ENCODE measurements at regions not wholly inside any gene's neighbourhood (a gene's known extent, or its start where the extent isn't known, plus 50 kb on each side); places are given as distances from the start of the nearest gene placed in this dataset.
A peak's percentile ranks its signal among the peaks of the same experiment; 100 is the strongest.

DNA sequence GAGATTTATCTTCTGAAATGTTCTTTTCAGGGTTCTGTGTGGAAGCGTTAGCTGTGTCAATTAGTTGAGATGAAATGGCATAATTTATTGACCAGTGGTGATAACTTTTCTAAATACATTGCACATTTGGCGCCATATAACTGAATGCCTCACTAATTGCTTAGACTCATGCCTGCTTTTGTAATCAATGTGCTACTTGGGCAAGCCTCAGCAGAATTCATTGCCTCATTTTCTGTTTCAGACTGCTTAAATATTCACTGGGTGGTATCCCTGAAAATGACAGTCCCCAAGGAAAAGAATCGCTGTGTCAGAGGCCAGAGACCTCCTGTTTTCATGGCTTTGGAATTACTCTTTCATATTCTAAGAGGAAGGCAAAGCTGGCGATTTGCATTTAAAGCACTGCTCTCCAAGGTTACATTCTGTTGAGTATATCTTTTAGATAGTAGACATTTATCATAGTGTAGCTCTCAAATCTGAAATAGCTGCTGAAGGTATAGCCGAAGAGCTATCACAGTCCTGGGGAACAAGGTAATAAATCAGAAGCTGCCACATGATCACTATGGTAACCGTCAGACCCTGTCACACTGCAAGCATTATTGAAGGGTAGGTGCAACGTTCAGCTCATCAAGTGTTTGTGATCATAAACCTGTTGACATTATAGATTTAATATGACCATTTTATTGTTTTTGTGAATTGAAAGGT is 297.3 kb upstream of the E2F7 start:
- no peak for DNase-seq (ENCODE audit: low read depth)

DNA sequence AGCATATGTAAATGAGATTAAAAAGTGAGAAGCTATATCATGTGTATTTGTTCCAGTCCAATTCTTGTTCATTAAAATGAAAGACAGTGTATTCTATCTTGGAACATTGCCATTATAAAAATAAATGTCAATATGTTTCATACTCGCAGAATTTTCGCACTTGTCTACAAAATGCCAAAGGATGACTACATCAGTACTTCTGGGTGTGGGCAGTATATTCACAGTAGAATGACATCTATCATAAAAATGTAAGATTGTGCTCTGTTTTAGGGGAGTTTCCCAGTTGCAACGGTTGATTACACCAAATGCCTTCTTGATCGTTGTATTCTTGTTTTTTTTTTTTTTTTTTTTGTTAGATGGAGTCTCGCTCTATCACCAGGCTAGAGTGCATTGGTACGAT is 292.3 kb upstream of the E2F7 start:
- no peak for DNase-seq (ENCODE audit: low read depth)

DNA sequence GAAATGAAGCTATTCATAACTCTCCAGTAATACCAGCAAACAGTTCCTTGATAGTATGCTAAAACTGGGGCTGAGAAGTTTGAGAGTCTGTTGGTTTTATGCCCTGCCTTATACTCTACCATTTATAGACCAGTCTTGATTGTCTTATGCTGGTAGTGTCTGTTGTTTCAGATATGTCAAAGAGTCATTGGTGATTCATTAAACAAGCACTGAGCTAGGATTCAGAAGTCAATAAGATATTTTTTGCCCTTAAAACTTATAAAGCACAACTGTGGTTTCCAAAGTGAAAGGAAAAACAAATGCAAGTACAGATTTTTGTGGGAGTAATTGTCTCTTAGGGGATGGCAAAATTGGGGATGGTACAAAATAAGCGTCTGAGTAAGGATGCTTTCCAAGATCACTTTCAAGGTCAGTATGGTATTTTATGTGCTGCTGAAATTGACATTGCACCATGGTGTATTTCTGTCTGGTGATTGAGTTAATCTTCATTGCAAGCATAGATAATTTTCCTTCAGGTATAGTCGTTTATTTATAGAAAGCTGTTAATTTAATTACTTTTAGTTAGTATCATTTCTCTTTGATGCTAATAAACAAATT is 289.5 kb upstream of the E2F7 start:
- DNase-seq (ENCODE audit: low read depth): peak; percentile 5

DNA sequence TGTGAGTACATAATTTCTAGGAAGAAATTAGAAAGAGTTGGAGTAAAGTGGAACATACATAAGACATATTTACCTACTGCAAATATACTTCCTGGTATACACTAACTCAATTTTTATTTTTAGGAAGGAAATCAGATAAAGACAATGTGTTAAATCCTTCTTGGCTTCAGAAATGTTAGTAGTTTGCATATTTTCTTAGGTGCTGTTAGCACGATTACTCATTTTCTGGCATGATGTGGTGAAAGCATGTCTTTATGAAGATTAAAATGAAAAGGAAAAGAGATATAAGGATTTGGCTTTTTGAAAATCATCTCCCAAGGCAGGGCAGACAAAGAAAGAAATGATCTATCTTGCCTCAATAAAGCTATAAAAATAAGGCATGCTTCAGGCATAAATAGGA is 287.6 kb upstream of the E2F7 start:
- no peak for DNase-seq (ENCODE audit: low read depth)

DNA sequence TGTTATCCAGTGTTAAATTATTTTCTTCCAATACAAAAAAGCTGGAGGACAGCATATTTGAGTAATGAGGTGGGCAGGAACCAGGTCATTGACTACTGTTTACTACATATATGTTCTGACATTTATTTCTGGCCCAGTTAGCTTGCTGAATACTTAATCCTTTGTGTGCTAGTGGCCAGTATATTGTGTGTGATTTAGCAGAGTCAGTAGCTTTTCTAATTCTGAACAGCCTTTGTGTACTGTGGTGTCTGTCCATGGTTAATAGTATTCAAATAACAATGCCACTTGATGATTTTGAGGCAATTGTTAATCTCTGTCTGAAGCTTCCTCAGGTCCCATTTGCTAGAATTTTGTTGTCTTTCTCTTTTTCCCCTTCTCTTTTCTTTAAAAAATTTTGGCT is 286.5 kb upstream of the E2F7 start:
- no peak for DNase-seq (ENCODE audit: low read depth)

DNA sequence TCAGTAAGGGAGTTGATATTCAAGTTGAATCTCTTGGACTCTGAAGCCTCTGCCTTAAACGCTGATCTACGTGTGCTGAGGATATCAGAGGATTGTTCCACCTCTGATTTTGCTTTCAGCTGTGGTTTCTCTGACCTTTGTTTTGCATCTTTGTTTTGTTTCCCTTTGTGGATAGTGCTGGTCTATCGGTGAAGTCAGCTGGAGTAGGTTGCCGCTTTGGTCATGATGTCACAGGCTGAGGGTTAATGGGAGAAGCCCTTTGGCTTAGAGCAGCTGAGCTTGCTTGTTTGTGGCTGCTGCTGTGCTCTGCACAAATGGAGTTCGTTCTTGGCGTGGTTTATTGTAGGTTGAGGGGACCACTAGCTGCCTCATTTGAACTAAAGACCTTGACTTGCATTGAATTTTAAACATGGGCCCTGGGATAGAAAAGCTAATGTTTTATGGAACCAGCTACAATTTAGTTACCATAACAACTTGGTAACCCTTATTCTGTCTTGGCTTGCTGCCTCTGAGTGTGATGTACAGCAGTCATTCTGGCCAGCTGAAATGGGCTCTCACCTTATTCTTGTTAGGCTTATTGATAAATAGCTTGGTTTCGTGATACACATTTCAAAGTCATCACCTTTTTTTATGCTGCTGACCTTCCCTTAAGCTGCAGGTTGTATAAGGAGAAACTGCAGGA is 284.5 kb upstream of the E2F7 start:
- peak; percentile 71 for DNase-seq (ENCODE audit: low read depth)

DNA sequence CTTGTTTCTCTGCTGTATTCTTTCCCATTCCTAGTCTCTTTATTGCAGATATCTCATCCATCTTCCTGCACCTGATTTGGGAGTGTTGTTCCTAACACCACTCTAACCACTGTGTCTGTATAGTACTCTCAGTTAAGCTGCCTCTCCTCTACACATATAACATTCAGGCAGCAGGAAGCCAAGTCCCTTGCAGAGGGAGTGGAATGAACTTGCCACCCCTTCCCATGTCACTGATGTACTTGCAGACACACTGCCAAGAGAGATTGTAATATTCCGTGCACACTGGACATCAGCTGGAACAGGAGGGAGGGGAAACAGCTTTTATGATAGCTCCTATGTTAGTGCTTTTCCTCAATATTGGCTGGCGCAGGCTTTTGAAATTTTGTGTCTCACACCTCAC is 281.6 kb upstream of the E2F7 start:
- no peak for DNase-seq (ENCODE audit: low read depth)

DNA sequence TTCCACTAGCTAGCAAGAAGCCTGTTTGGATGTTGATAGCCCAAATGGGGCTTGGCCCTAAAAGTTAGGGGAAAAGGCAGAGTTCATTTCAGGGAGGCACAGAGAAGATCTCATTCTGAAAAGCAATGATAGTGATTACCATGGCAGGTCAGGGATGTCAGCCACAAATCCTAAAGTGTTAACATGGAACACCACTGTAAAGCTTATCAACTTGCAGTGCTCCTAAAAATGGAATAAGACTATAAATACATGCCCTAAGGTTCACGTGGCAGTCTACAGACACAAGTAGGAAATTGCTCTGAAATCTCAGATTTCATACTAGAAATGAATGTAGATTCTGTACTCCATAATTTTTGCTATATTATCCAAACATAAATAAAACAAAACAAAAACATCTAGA is 280.0 kb upstream of the E2F7 start:
- no peak for DNase-seq (ENCODE audit: low read depth)

DNA sequence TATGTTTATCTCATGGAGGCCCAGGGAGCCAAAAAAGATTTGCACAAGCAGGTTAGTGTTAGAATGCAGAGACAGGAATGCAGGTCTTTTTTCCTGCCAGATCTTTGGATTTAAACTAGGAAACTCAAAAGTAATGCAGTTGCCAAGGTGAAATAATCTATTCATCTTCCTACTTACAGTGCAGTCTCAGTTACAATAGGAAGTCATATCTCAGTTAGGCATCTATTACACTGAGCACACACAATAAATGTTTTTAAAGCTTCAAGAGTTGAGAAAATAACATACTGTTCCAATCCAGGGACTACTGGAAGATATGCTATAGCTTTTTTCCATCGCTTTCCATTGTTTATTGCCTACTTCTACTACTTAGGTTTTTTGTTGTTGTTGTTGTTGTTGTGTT is 279.3 kb upstream of the E2F7 start:
- no peak for DNase-seq (ENCODE audit: low read depth)

DNA sequence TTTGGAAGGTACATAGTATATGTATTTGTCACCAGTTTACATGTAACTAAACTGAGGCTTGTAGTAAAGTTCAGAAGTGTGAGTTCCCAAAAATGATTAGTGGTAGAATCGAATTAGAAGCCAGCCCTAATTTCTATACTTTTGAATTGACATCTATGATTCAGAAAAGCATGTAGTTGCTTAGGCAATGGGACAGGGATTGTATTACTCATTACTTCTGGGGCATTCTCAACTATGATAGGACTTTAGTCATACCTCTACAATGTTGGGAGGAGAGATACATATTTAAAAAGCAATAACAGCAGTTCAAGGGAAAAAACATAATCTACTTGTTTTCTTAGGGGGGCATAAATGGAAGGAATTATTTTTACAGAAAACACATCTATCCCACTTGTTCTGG is 277.9 kb upstream of the E2F7 start:
- no peak for DNase-seq (ENCODE audit: low read depth)

DNA sequence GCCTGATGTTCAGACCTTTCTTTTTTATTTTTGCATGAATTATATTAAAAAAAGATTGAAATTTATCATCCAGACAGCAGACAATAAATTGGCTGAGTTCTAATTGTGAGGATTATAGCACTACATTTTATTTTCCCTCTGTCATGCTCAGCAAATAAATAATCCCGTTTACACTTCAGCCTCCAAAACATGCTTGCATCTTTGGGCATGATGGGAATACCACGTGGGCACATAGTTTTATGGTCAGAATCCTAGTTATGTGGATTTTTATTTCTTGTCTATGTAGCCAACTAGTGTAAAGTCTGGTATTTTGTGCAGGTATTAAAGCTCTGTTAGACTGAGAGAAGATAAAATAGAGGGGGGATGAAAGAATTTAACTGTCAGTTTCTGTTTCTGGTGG is 276.9 kb upstream of the E2F7 start:
- no peak for DNase-seq (ENCODE audit: low read depth)

DNA sequence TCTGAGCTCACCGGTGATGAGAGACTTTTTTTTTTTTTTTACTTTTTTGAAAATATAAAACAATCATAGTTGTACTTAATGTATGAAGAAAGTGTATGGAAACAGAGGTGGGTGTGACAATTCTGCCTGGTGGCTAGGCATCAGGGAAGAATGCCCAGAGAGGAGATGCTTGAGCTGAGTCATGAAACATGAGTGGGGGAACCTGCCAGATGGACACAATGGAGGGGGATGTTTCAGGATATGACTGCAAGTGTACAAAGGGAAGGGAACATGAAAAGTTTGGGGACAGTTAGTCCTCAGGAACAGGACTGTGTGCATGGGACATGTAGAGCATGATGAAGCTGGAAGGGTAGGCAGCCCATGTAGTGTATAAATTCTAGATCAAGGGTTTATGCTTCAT is 274.2 kb upstream of the E2F7 start:
- DNase-seq (ENCODE audit: low read depth): no peak

DNA sequence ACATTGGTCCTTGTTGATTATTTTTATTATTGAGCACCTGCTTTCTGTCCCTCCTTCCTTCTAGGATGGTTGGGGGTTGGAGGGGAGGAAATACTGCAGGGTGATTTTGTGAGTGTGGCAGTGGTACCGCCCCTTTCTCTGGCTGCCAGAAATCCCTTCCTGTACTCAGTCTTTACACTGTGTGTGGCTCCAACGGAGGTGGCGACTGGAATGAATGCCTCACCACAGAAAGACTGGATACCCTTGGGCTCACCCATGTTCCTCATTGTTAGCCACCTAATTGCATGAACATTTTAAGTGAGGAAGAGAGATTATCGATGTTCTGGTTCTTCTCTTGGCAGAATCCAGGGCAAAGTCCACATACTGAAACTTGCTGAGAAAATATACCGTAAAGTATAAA is 272.0 kb upstream of the E2F7 start:
- no peak for DNase-seq (ENCODE audit: low read depth)

DNA sequence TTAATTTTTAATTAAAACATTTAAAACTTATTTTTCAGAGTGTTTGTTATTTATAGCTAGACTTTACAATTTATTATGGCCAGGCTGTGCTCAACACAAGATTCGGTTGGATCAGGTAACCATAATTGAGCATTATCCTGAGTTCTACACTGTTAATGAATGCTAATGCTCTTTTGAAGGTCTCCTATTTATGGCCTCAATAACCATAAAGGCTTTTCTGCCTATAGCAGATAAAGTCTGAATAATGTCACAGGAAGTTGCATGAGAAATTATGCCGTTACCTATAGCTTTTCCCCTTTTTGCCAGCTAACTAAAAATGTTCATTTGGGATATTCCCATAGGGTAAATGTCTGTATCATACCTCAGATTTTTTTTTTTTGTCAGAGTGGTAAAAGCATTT is 269.4 kb upstream of the E2F7 start:
- DNase-seq (ENCODE audit: low read depth): no peak

DNA sequence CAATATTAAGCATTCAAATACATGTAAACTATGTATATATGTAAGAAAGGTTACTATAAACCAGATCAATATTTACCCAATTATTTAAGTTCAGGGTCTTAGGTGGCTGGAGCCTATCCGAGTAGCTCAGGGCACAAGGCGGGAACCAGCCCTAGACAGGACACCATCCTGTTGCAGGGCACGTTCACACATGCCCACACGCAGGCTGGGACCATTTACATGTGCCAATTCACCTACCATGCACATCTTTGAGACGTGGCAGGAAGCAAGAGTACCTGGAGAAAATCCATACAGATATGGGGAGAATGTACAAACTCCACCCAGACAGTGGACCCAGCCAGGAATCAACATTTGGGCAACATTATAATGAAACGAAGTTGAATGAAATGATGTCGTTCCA is 263.0 kb upstream of the E2F7 start:
- no peak for DNase-seq (ENCODE audit: low read depth)

DNA sequence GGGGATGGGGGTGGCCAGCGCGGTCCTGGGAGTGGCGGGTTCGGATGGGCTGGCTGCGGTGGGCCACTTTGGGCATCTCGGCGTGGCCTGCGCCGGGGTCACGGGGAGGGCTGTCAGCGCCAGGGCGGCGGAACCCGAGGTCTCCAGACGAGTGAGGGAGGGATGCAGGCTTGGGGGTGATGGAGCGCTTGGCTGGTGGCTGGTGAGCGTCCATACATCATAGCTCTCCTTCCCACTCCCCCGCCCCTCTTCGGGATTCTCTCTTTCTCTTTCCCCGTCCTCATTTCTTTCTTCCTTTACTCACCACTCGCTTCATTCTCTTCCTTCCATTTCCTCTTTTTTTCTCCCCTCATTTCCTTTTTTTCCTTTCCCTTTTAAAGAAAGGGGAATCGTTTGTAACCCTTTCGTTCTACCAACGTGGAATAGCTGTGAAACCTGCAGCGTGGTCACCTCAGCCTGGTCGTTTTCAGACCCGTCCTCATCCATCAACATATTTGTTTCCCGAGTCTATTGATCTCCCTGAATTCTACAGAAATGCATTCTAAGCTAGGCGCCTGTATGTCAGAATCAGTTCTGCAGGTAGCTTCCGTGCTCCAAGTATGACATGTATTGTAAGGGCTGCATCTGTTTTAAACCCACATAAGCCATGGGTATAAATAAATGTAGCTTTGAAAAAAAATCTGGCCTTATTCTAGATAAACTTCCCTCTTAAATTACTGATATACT is 260.3 kb upstream of the E2F7 start:
- no peak for DNase-seq (ENCODE audit: low read depth)

DNA sequence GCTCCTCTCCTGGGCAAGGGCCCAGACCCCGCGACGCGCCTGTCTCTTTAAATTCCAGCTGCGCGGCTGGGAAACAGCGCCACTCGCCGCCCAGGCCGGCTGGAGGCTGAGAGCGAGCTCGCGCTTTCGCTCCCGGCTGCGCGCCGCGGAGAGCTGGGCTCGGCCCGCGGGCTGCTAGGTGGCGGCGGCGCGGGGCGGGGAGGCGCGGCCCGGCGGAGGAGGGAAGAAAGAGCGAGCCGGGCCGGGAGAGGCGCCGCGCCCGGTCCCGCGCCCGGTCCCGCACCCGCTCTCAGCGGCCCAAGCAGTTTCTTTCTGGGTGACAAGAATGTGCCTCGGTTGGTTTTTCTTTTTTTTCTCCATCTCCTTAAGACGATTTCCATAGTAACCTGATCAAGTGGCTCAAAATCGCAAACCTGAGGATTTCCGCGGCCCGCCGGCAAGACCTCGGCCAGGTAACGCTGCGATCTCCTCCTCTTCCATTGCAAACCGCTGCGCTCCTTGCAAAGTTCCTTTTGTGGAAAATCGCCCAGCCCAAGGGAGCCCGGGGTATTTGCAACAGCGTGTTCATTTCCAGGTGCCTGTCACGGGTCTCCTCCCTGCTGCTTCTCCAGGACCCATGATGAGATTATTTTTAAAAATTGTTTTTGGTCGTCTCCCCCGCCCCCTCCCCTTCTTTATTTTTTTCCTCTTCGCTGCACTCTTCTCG is 259.5 kb upstream of the E2F7 start:
- DNase-seq (ENCODE audit: low read depth): peak; percentile 73

DNA sequence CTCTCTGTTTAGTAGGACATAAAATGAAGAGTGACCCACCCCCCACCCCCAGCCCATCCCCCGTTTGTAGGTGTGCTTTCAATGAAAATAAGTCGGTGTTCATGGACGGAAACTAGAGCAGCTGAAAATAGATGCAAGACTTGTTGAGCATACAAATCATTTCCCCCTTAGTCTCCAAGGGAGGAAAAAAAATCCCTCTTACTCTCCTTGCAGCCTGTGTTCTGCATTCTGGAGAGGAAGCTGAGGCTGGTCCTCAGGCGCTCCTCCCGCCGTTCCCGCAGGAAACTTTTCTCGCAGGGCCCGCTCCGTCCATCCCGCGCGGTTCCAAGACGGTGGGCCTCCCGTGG is 259.0 kb upstream of the E2F7 start:
- DNase-seq (ENCODE audit: low read depth): no peak

DNA sequence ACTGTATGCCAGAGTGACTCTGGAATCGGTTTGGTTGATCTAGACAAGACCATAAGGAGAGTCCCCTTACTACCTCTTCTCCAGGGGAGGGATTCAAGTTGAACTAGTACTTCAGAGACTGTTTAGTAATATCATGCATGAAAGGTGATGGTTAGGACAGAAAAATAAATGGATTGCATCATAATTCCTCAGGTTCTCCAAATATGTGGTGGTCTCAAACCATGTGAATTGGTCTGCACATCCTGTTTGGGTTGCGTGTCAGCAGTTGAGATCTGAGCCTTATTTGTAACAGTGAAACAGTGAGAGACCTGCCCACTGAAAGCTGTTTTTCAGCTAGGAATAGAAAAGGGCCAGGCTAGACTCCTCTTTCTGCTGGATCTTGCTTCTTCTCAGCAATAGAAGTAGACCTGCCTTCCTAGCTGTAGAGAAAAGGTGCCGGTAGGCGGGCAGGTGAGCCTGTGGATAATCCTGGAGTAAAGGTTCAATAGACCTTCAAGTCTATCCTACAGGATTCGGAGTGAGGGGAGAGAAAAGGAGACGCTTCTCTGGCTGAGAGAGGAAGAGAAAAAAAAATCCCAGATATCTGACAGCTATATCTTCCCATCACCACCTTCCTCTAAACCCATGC is 258.5 kb upstream of the E2F7 start:
- DNase-seq (ENCODE audit: low read depth): no peak

DNA sequence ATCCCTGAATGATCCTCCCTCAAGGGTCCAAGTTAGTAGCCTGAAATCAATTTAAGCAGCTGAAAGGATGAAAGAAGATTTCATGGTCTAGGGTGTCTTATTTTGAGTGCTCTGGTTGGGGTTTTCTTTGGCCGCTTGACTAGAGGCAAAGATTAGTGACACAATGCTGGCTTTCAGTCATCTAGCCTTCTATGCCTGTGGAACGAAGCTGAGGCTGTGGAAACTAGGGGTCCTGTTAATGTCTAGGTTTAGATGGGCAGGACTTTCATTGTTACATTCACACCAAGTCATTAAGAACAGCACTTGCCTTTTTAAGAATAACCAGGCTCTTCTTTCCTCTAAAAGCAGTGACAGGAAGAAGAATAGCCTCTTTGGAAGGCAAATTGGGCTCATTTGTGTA is 253.8 kb upstream of the E2F7 start:
- DNase-seq (ENCODE audit: low read depth): no peak

DNA sequence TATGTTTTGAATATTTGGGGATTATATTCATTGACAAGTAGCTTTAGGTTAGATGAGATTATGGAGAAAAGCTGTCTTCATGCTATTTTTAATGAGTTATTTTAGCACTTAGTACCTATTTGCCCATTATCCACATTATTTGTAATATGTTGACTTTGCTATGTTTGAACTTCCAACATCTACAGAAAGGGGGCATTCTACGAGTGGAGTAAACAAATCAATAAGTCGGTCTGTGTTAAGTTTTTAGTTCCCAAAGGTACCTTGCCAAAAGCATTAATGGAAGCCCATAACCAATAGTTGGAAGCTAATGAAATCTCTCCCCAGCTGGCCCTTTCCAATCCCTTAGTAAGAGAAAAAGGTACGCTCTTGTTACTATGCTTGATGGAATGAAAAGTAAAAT is 250.0 kb upstream of the E2F7 start:
- no peak for DNase-seq (ENCODE audit: low read depth)
